DMS114 treated with DMSO at 0.1 percent for 48 hours (cell line): ENCODE measurements at regions not wholly inside any gene's neighbourhood (a gene's known extent, or its start where the extent isn't known, plus 50 kb on each side); places are given as distances from the start of the nearest gene placed in this dataset.

Experiments used
- DNase-seq: peaks from one replicate; lab custom pipeline; 2025; ENCODE audit not compliant: unreplicated experiment; lab: John Stamatoyannopoulos, UW

DNA sequence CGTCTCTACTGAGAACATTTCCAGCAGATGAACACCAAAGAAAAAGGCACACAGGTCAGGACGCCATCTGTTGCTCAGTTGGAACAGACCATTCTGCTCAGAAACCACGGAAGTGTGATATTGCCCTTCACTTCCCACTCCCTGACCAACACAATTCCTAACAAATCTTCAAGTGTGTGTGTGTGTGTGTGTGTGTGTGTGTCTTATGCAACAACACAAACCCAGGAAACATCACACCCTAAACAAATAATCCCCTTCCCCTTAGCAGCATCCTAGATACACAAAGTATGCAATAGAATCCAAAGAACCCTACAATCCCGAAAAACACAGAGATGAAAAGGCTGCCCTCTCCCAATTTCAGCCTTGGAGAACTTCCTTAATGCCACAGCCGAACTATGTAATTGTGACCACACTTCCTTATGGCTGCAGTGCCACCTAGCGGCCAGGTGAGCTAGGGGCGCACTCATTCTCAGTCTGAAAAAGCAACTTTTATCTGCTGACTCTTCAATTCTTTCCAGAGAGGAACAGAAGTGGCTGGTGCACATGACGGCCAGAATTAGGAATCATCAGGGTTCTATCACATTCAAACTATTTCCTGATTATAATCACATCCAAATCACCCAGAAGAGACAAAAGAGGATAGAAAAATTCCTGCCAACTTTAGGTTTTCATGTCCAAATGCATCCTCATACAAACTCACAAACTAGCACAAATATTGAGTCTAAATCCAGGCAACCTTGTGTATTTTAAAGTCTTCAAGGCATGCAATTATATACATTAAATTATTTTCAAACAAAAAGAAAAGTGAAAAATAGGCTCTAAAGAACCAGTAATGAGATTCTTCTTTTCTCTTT, 164.9 kb downstream of the DHX15 start:
- peak; percentile 32 for DNase-seq

DNA sequence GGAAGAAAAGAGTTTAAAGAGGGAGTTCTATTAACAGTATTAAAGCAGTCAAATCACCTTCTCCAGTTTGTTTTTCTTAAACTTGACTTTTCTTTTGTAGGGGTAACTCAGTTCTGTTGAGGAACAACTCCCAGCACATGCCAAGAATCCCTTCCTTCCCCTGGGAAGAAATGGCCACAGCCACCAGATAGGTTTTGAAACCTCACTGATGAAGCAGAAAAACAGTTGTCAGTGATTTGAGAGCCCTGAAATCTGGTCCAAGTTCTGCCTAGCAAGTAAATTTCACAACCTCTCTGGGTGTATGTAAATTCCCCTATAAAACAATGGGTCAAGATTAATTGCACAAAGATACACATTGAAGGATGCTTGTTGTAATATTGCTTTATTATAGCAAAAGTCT, 167.1 kb downstream of the DHX15 start:
- DNase-seq = no peak

DNA sequence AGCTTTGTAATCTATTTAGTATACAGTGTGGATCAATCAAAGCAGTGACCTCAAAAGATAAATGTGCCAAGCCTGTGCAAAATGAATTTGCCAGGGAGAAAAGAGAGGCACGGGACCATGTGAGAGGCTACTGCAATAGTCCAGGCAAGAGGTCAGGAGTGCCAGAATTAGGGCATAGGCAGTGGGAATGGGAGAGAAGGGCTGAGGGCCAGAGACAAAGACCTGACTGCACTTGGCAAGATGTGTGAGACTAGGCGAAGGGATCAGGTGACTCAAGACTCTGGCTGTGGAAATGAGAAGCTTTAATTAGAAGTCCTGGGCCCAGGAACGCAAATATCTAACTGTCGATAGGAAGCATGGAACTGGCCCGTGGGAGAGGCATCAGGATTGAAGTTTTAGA, 168.1 kb downstream of the DHX15 start:
- no peak for DNase-seq

DNA sequence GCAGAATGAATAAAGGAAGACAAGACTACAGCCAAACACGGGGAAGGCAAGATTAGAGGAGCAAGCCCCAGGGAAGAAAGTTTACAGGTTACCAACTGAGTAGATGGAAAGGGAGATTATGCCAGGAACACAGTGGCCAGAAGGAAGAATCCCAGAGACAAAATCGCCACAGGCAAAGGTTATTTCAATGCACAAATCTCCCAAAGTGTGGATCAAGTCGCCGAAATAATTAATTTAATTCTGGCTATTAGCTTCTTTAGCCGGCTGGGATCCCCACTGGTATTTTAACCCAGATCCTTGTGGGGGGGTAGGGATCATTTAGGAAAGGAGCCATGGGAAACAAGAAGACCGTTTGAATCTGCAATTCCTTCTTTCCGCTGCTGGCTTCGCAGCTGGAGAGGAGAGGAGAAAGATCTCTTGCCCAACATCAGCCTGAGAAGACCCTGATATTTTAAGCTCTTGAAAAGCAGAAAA, 171.0 kb downstream of the DHX15 start:
- DNase-seq = no peak

DNA sequence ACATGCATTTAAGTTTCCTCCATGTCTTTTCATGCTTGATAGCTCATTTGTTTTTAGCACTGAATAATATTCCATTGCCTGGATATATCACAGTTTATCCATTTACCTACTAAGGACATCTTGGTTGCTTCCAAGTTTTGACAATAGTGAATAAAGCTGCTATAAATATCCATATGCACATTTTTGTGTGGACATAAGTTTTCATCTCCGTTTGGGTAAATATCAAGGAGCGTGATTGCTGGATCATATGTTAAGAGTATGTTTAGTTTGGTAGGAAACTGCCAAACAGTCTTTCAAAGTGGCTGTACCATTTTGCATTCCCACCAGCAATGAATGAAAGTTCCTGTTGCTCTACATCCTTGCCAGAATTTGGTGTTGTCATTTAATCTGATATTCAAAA, 172.5 kb downstream of the DHX15 start:
- no peak for DNase-seq

DNA sequence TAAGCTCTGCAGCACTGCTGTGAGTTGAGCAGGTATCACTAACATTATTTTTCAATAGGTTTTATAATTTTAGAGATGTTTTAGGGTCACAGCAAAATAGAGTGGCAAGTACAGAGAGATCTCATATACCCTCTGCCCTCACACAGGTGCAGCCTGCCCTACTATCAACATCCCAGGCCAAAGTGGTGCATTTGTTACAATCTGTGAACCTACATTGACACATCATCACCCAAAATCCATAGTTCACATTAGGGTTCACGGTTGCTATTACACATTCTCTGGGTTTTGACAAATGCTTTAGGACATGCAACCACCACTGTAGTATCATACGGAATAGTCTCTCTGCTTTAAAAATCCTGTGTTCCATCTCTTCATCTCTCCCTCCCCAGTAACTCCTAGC, 173.1 kb downstream of the DHX15 start:
- no peak for DNase-seq

DNA sequence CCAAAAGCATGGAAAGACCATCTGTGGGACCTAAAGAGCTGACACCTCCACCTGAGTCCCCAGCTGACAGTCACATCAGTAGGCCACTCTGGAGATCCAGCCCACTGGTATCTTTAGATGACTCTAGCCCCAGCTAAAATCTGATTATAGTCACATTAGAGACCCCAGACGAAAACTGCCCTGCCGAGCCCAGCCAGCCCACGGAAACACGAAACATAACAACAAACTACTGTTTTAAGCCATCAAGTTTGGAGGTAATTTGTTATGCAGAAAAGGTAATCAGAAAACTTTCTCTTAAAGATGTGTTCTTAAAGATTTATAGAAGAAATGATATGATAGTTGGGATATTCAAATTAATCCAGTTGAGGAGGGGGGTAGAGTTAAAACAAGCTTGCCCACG, 175.7 kb downstream of the DHX15 start:
- DNase-seq = no peak

DNA sequence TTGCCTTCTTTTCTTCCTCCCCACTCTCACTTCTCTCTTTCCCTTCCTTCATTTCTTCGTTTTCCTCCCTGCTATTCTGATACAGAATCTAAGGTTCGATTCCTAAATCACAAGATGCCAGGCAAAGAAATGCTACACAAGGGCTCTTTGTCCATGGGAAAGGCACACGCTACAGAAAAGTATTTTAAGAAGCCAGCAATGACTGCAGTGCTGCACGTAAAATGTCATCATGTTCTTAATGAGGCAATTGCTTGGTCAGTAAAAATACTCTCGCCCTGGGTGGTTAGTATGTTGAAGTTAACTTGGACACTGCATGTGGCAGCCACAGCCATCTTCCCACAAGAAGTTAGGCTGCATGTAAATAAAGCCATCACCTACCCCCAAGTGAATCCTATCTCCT, 178.4 kb downstream of the DHX15 start:
- DNase-seq = no peak

DNA sequence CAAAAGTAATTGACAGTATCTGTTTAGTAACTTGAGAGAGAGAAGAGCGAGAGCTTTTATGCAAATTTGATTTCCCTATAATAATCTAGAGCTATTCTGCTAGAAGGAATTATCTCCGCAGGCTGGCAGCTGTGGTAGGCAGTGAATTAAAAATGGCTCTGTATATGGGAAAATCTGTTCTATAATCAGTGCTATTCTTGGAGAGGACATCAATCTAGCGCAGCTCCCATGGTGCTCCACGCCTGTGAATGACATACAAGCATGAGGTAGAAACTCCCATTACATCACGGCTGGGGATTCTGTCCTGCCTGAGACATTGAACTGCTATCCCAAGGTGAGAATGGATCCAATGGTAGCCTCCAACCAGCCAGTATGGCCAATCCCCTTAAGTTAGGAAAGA, 179.0 kb downstream of the DHX15 start:
- DNase-seq = no peak

DNA sequence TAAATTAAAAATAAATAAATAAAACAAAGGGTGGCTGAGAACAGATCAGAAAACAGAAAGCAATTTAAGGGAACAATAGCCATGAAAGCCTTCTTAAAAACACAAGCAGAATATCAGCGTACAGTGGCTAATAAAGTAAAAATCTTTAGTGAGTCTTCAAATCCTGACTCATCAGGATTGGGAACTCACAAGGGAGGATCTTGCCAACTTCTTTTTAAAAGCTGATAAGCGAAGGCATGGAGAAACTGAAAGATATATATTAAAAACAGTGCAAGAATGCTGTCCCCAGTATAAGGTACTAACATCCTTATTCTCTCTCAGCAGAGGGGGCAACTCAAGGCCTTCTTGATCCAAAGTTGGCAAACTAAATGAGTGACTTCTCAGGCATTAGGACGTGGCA, 180.1 kb downstream of the DHX15 start:
- no peak for DNase-seq

DNA sequence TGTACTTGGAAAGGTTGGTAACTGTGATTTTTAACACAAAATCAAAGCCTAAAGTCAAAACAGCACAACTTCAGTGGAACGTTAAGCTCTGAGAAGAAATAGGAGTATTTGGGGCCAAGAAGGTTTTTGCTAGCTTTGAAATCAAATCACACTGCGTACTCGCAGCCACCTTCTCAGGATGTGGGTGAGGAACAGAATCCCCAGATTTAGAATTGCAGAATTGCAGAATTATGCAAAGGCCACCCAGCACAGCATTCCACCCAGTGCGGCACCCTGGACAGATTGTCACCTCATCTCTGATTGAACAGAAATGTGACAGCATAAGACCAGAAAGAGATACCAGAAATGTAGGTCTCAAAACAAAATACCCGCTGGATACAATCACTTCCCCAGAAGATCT, 181.1 kb downstream of the DHX15 start:
- DNase-seq = no peak

DNA sequence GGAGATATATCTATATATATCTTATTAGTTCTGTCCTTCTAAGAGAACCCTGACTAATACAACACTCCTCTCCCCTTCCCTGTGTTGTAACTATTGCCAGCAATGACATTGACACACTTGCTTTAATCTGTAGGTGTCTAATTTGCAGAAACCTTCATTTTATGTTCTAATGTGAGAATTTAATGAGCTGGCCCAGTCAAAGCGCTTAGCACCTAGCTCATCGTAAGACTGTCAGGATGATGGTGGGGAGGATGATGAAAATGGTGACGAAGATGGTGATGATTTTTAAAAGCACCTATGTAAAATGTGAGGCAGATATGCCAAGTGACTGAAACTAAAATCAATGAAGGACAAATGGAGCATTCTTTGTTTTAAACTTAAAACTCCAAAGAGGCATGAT, 183.8 kb downstream of the DHX15 start:
- no peak for DNase-seq

DNA sequence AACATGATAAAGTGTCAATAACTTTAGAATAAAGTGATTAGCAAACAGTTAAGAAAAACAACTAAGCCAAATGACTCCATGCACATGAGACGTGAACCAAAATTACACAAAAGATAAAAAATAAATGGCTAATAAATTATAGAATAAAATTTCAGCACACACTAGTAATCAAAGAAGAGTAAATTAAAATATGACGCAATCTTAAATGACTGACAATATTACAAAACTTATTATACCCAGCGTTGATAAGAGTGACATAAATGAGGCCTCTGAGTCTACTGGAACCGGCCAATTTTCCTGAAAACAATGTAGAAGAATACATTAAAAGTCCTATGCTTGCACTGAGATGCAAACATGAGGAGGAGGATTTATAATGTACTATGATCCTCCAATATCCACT, 187.4 kb downstream of the DHX15 start:
- no peak for DNase-seq

DNA sequence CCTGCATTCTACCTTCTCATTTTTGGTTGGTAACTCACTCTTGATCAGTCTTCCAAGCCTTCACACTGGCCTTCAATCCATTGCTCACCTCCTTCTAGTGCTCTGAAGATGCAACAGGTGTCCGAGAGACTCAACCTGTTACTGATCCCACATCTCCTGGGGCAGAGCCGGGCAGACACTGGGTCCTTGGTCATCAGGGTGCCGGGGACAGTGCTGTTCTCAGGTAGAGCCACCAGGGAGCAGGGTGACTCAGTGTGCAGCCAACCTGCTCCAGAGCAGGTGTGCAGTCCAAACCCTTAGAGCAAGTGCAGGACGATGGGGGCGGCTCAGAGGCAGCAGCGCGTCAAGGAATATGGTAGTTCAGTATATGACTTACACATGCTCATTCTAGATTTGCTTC, 188.4 kb downstream of the DHX15 start:
- no peak for DNase-seq

DNA sequence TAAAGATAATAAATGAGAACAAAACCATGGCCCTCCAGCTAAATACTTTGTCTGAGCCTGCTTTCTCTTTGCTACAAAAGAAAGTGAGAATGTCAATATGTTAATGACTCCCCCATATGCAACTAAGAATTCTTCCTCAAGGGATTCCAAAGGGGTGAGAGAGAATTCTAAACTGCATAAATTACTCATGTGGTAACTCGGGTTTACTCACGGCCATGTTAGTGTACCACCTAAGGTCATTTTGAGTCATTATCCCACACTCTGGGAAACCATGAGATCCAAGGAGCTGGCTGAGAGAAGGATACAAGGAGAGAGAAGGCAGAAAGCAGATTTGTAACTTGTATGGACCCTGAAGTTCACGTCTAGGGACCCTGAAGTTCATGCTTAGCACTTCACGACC, 190.3 kb downstream of the DHX15 start:
- no peak for DNase-seq

DNA sequence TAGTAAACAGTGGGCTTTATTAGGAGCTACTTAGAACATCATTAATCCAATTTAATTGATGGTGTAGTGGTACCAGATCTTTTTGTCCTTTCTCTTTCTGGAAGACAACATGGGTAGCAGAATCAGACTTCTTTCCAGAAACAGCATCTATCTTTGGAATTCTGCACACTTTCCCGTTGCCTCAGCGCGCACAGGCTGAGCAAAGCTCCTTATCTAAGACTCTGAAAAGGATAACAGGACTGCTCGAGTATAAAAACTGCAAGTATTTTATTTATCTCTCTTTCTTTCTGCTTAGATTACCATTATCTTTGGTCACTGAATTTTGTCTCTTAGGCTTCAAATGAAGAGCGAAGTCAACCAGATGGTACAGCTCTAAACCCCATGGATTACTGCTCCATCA, 191.7 kb downstream of the DHX15 start:
- DNase-seq = no peak

DNA sequence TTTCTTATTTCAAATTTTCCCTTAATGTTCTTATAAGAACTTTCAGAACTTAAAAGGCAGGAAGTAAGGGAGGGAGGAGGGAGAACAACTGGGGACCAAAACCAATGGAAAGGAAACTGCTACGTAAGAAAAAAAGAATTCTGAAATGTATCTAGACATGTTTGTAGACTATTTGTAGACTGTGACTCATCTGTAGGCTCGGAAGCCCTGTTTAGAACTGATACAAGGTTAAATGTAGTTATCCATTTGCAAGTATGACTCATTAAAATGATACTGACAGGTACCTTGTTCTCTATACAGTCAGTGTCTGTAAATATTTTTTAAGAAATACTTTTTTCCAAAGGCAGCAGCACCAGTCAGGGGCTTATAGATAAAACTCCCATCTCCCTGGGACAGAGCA, 202.0 kb downstream of the DHX15 start:
- no peak for DNase-seq

DNA sequence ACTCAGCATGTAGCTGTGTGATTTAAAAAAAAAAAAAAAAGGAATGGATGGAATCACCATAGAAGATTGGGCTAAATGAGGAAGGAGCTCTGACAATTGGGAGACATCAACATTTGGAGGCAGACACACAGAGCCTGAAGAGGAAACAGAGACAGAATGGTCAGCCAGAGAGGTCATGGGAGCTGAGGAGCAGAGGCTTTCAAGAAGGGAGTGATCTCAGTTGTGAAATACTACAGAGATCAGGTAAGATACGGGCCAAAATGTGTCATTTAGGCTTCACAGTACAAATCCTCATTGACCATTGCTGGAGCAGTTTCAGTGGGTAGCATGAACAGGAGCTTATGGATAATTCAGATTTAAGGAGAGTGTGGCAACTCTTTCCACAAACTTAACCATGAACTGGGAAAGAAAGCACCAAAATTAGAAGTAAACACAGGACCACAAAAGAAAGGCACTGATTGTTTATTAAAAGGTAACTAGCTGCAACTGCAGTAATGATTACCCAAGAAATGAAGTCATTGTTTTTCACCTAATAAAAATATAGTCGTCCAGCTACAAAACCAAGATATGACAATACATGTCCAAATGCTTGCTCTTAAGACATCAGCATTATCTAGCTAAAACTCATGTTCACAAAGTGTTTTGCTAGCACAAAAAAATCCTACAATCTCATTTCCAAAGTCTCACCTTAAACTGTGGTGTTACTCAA, 203.2 kb downstream of the DHX15 start:
- no peak for DNase-seq

DNA sequence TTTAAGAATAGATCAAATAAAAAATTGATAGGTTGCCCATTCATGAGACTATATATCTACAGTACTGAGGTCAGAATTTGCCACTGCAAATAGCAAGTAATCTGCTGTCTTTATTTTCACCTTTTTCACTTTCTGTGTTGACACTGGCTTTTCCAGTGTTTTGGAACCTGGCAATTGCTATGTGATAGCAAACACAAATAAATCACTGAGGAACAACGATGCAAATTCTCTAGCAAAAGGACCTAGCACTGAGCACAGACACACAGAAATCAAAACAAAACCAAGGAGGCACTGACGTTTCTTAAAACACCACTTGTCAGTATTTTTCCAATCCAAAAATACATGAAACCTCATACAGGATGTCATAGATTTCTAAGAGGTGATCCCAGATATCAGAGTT, 210.7 kb downstream of the DHX15 start:
- no peak for DNase-seq

DNA sequence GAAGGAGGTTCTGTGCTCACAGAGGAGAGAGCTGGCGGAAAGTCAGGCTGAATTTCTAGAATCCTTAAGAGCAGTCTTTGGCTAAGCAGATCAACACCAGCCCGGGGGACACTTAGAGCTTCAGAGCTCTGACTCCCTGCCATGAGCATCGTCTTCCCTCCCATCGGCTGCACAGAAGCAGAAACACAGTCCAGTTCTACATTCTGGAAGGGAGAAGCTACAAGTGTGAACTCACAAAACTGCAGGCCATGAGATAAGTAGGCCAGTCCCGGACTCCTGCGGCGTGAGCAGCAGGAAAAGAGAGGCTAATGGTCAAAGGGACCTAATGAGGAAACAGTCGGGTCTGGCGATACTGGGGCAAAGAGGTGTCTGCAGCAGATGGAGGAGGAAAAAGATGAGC, 211.5 kb downstream of the DHX15 start:
- DNase-seq = no peak

DNA sequence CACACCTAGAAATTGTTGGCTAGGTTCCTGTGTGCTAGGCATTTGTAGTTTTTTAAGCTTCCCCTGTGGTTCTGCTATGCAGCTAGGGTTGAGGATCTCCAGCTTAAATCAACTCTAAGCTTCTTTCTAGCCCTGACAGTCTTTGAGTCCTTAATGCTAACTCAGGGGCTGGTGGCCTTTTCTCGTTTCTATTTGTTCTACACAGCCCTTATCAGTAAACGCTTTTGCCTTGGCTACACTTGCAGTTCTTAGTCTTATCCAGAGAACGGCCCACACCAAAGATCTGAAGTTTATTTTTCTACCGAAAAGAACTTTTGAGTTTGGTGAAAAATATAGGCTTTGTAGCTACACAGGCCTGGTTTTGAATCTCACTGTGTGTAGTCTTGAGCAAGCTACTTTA, 212.0 kb downstream of the DHX15 start:
- no peak for DNase-seq

DNA sequence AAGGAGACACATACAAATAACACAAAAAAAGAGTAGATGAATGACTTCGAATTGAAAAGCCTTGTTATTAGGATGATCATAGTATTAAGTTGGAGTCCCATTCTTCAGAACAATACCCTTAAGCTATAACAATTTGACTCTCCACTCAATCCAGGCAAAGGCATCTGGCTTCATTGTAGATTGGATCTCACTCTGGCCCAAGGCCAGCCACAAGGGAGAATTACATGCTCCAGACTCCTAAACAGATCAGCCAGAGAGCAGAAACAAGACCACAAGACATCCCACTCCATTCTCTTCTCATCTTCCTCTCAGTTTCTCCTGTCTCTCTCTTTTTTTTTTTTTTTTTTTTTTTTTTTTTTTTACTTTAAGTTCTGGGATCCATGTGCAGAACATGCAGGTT, 213.9 kb downstream of the DHX15 start:
- no peak for DNase-seq
